ENCODE measurements at regions not wholly inside any gene's neighbourhood (a gene's known extent, or its start where the extent isn't known, plus 50 kb on each side); places are given as distances from the start of the nearest gene placed in this dataset.

- DNase-seq, result no peak
- no peak for TF ChIP-seq CTCF (IDR thresholded peaks at IDR 0.05; ENCODE audit: partially characterized antibody, unreplicated experiment)
- Mint-ChIP-seq H3K4me3 (ENCODE audit: unreplicated experiment) (no peak overlapping the region), H3K4me1 (ENCODE audit: low read depth, unreplicated experiment) (no peaks in the 10 kb centered on the region), H3K9me3 (ENCODE audit: unreplicated experiment) (peaks cover 1% of the 10 kb centered on the region), H3K27me3 (ENCODE audit: unreplicated experiment) (no peaks in the 10 kb centered on the region), H3K27ac (ENCODE audit: unreplicated experiment) (no peak overlapping the region), H3K36me3 (ENCODE audit: unreplicated experiment) (no peaks in the 10 kb centered on the region)
Observed at GRCh38 chr14:34065690-34066391, 115.0 kb upstream of the EGLN3 start.

GRCh38 chr14:34065236-34065635 lies 114.4 kb upstream of the EGLN3 start:
- Mint-ChIP-seq H3K27me3 (ENCODE audit: unreplicated experiment) (no peaks in the 10 kb centered on the region), H3K36me3 (ENCODE audit: unreplicated experiment) (no peaks in the 10 kb centered on the region), H3K4me1 (ENCODE audit: low read depth, unreplicated experiment) (no peaks in the 10 kb centered on the region), H3K4me3 (ENCODE audit: unreplicated experiment) (no peak overlapping the region), H3K9me3 (ENCODE audit: unreplicated experiment) (peaks cover 1% of the 10 kb centered on the region), H3K27ac (ENCODE audit: unreplicated experiment) (no peak overlapping the region)
- no peak for TF ChIP-seq CTCF (IDR thresholded peaks at IDR 0.05; ENCODE audit: partially characterized antibody, unreplicated experiment)
- DNase-seq, result no peak

- no peaks in the 10 kb centered on the region for H3K36me3 Mint-ChIP-seq (ENCODE audit: unreplicated experiment)
- H3K27me3 Mint-ChIP-seq (ENCODE audit: unreplicated experiment), result no peaks in the 10 kb centered on the region
- DNase-seq, result no peak
- no peak overlapping the region for H3K4me3 Mint-ChIP-seq (ENCODE audit: unreplicated experiment)
- H3K27ac Mint-ChIP-seq (ENCODE audit: unreplicated experiment), result no peak overlapping the region
- peaks cover 1% of the 10 kb centered on the region for H3K9me3 Mint-ChIP-seq (ENCODE audit: unreplicated experiment)
- no peak for TF ChIP-seq CTCF (IDR thresholded peaks at IDR 0.05; ENCODE audit: partially characterized antibody, unreplicated experiment)
- no peaks in the 10 kb centered on the region for H3K4me1 Mint-ChIP-seq (ENCODE audit: low read depth, unreplicated experiment)
Observed at GRCh38 chr14:34064349-34064748, 113.5 kb upstream of the EGLN3 start.

GRCh38 chr14:34063470-34064164 lies 112.7 kb upstream of the EGLN3 start:
- H3K9me3 Mint-ChIP-seq (ENCODE audit: unreplicated experiment), result peaks cover 1% of the 10 kb centered on the region
- H3K27ac Mint-ChIP-seq (ENCODE audit: unreplicated experiment), result no peak overlapping the region
- H3K4me1 Mint-ChIP-seq (ENCODE audit: low read depth, unreplicated experiment), result no peaks in the 10 kb centered on the region
- no peak for TF ChIP-seq CTCF (IDR thresholded peaks at IDR 0.05; ENCODE audit: partially characterized antibody, unreplicated experiment)
- no peak overlapping the region for H3K4me3 Mint-ChIP-seq (ENCODE audit: unreplicated experiment)
- no peak for DNase-seq
- H3K27me3 Mint-ChIP-seq (ENCODE audit: unreplicated experiment), result peaks cover 2% of the 10 kb centered on the region
- H3K36me3 Mint-ChIP-seq (ENCODE audit: unreplicated experiment), result no peaks in the 10 kb centered on the region

- Mint-ChIP-seq H3K9me3 (ENCODE audit: unreplicated experiment) (peaks cover 1% of the 10 kb centered on the region), H3K36me3 (ENCODE audit: unreplicated experiment) (no peaks in the 10 kb centered on the region), H3K4me3 (ENCODE audit: unreplicated experiment) (no peak overlapping the region), H3K27me3 (ENCODE audit: unreplicated experiment) (peaks cover 2% of the 10 kb centered on the region), H3K27ac (ENCODE audit: unreplicated experiment) (no peak overlapping the region), H3K4me1 (ENCODE audit: low read depth, unreplicated experiment) (no peaks in the 10 kb centered on the region)
- no peak for DNase-seq
- TF ChIP-seq CTCF (IDR thresholded peaks at IDR 0.05; ENCODE audit: partially characterized antibody, unreplicated experiment), result no peak
Observed at GRCh38 chr14:34063042-34063441, 112.2 kb upstream of the EGLN3 start.
